WTC11 (cell line): ENCODE measurements at regions not wholly inside any gene's neighbourhood (a gene's known extent, or its start where the extent isn't known, plus 50 kb on each side); places are given as distances from the start of the nearest gene placed in this dataset.

ENCODE experiments used
- ATAC-seq: fragments of 200-7000 bp; cut with Tn5 transposase; 2 replicates; pipeline ENCODE4 v1.10.0; 2021; ENCODE audit warnings: mild to moderate bottlenecking, moderate library complexity
- CTCF ChIA-PET: fragments of 300-600 bp; sonication (Branson Sonifier 250); formaldehyde crosslinking; loops from one replicate; lab custom pipeline; 2021; ENCODE audit warnings: antibody characterized with exemption; lab: Charles Lee
- POLR2A ChIA-PET: fragments of 350-600 bp; sonication (Branson Sonifier 250); formaldehyde crosslinking; loops from one replicate; lab custom pipeline; 2021; ENCODE audit warnings: antibody characterized with exemption; lab: Charles Lee
- DNase-seq: peaks from one replicate; pipeline ENCODE4 v3.0.0; 2021; ENCODE audit warnings: low spot score
- H3K27ac Mint-ChIP-seq: 2 replicates; pipeline ENCODE4 v1.8.0; 2021; ENCODE audit warnings: mixed read lengths
- H3K27me3 Mint-ChIP-seq: 2 replicates; pipeline ENCODE4 v1.8.0; 2021; ENCODE audit warnings: low read depth, mild to moderate bottlenecking, moderate library complexity, mixed read lengths
- H3K36me3 Mint-ChIP-seq: 2 replicates; pipeline ENCODE4 v1.8.0; 2021; ENCODE audit warnings: mixed read lengths
- H3K4me1 Mint-ChIP-seq: 2 replicates; pipeline ENCODE4 v1.8.0; 2022; ENCODE audit warnings: mixed read lengths
- H3K4me3 Mint-ChIP-seq: 2 replicates; pipeline ENCODE4 v1.8.0; 2021; ENCODE audit warnings: mild to moderate bottlenecking, moderate library complexity, mixed read lengths
- H3K9me3 Mint-ChIP-seq: 2 replicates; pipeline ENCODE4 v1.8.0; 2021; ENCODE audit warnings: mixed read lengths
- ARID4B ChIP-seq: sonication (generic); formaldehyde crosslinking; IDR thresholded peaks from 2 replicates; pipeline ENCODE4 v1.8.0; 2023; ENCODE audit warnings: missing genetic modification reagents, mild to moderate bottlenecking, borderline replicate concordance
- ATF1 ChIP-seq: sonication (generic); formaldehyde crosslinking; IDR thresholded peaks from 2 replicates; pipeline ENCODE4 v1.8.1; 2023; ENCODE audit warnings: mild to moderate bottlenecking, moderate library complexity, missing genetic modification reagents
- ERG ChIP-seq: fragments of 250-450 bp; sonication (Bioruptor Pico); IDR thresholded peaks from 2 replicates; pipeline ENCODE4 v1.8.0; 2021; ENCODE audit warnings: mild to moderate bottlenecking
- IRF2 ChIP-seq: sonication (generic); formaldehyde crosslinking; IDR thresholded peaks from 2 replicates; pipeline ENCODE4 v1.8.0; 2022; ENCODE audit warnings: low read depth, missing genetic modification reagents, borderline replicate concordance
- RELA ChIP-seq: sonication (generic); formaldehyde crosslinking; IDR thresholded peaks from 2 replicates; pipeline ENCODE4 v1.8.1; 2022; ENCODE audit warnings: missing genetic modification reagents, mild to moderate bottlenecking, borderline replicate concordance
- STAT6 ChIP-seq: sonication (generic); formaldehyde crosslinking; conservative IDR thresholded peaks from 2 replicates; pipeline ENCODE4 v1.8.1; 2023; ENCODE audit warnings: mild to moderate bottlenecking, low read depth, missing genetic modification reagents, moderate library complexity
- TEAD4 ChIP-seq: sonication (generic); formaldehyde crosslinking; IDR thresholded peaks from 2 replicates; pipeline ENCODE4 v1.8.0; 2022; ENCODE audit warnings: mild to moderate bottlenecking, missing genetic modification reagents
- TP53 ChIP-seq: sonication (generic); formaldehyde crosslinking; IDR thresholded peaks from 2 replicates; pipeline ENCODE4 v1.8.1; 2023; ENCODE audit warnings: mild to moderate bottlenecking, missing genetic modification reagents
- ZNF281 ChIP-seq: sonication (generic); formaldehyde crosslinking; IDR thresholded peaks from 2 replicates; pipeline ENCODE4 v1.8.0; 2023; ENCODE audit warnings: mild to moderate bottlenecking, missing genetic modification reagents

- TF ChIP-seq ZNF281 (CRISPR knock-in tag), result no peak
Observed at GRCh38 chr10:113274176-113274829, 278.6 kb upstream of the HABP2 start (continued).

- no peak overlapping the region for H3K27ac Mint-ChIP-seq
- H3K9me3 Mint-ChIP-seq, result peaks cover 31% of the 10 kb centered on the region
- CTCF ChIA-PET, result no interaction called here
- no peak for ATAC-seq
- TF ChIP-seq STAT6, result no peak
- TF ChIP-seq ERG (CRISPR knock-in tag), result no peak
- TF ChIP-seq IRF2 (CRISPR knock-in tag), result no peak
- no peak for TF ChIP-seq ZNF281 (CRISPR knock-in tag)
- TF ChIP-seq RELA, result no peak
- no peak for TF ChIP-seq TP53 (CRISPR knock-in tag)
- TF ChIP-seq TEAD4 (CRISPR knock-in tag), result no peak
- no peak for TF ChIP-seq ATF1 (CRISPR knock-in tag)
- no peak for DNase-seq
- POLR2A ChIA-PET, result no interaction called here
- H3K4me1 Mint-ChIP-seq, result peaks cover 7% of the 10 kb centered on the region
- peaks cover 12% of the 10 kb centered on the region for H3K36me3 Mint-ChIP-seq
- no peak overlapping the region for H3K4me3 Mint-ChIP-seq
- H3K27me3 Mint-ChIP-seq, result peaks cover 2% of the 10 kb centered on the region; the same call in 1 of the 2 replicates
Observed at GRCh38 chr10:113278221-113278620, 274.6 kb upstream of the HABP2 start.

GRCh38 chr10:113278664-113279063 lies 274.2 kb upstream of the HABP2 start:
- CTCF ChIA-PET, result no interaction called here
- H3K27ac Mint-ChIP-seq, result no peak overlapping the region
- H3K27me3 Mint-ChIP-seq, result peaks cover 2% of the 10 kb centered on the region; the same call in 1 of the 2 replicates
- peaks cover 2% of the 10 kb centered on the region; the same call in 1 of the 2 replicates for H3K4me1 Mint-ChIP-seq
- peaks cover 31% of the 10 kb centered on the region for H3K9me3 Mint-ChIP-seq
- no peak overlapping the region for H3K4me3 Mint-ChIP-seq
- POLR2A ChIA-PET, result no interaction called here
- peaks cover 12% of the 10 kb centered on the region for H3K36me3 Mint-ChIP-seq
- no peak for DNase-seq
- no peak for TF ChIP-seq ARID4B (CRISPR knock-in tag)
- TF ChIP-seq, all 79 proteins: peak for 0
- ATAC-seq, result no peak
